Sciatic nerve (tissue), 2 donors: ENCODE measurements at regions not wholly inside any gene's neighbourhood (a gene's known extent, or its start where the extent isn't known, plus 50 kb on each side); places are given as distances from the start of the nearest gene placed in this dataset.
"Not testable (repeated sequence)": the region's sequence is repeated elsewhere in the genome, so short reads cannot be mapped to it uniquely, and the experiment has no call there.

Source experiments
- ATAC-seq: fragments of 200-7000 bp; cut with Tn5 transposase; one replicate; pipeline ENCODE4 v1.9.1; 2020; ENCODE audit warnings: mild to moderate bottlenecking, moderate library complexity
- DNase-seq: peaks from one replicate; pipeline ENCODE4 v3.0.0-alpha.2; 2020; ENCODE audit warnings: low spot score
- intact Hi-C: fragments of 100-400 bp; cut with DNase I; formaldehyde crosslinking; loops from one replicate; pipeline ENCODE4 v1.14.2; 2022
- donor health status: DM: no; HTN: no; CAD: no.
- donor health status: DM: no; HTN: no; CAD: no.

DNA sequence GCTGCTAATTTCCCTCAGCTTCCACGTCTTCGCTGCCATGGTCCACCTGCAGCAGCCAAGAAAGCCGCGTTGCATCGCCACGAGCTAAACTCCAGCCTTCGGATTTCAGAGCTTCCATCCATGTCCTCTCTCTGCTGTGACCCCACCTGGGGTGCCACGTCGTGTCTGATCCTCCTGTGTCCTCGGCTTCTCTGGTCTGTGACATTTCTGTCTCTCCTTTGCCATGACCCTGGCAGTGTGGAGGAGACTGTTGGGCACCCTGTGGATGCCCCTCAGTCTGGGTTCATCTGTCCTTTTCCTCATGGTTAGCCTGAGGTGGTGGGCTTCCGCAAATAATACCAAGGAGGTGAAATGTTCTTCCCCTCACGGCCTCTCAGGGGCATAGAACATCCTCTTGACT lies 106.8 kb downstream of the RTP5 start:
- ATAC-seq (no peak), DNase-seq (peak; percentile 9)
- intact Hi-C loops: no loop called here

DNA sequence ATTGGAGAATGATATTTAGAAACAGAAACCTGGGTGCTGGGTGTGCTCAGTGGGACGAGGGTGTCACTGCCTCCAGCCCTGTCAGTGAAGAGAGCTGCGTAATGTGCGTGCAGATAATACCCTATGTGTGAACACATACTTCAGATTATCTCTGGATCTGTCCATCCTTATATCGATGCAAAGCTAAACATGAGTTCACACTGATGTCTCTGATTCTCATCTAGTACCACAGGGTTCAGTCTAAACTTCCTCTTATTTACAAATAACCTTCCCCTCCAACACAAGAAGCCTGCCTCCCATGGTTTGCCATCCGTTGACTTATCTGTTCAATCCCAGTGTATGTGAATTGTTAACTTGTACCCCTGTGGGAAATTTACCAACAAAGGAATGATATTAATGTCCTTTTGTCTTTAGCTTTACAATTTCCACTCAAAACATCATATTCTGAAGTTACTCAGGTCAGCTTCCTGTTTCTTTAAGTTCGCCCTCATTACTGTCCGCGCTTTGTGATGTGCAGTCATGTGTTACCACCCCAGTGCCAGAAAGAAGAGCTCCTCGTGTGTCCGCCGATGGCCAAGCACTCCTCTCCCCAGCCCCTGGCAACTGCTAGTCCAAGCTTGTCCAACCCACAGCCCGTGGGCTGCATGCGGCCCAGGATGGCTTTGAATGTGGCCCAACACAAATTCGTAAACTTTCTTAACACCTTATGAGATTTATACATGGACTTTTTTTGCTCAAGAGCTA lies 108.2 kb downstream of the RTP5 start:
- intact Hi-C loops: no loop called here
- no peak for ATAC-seq

DNA sequence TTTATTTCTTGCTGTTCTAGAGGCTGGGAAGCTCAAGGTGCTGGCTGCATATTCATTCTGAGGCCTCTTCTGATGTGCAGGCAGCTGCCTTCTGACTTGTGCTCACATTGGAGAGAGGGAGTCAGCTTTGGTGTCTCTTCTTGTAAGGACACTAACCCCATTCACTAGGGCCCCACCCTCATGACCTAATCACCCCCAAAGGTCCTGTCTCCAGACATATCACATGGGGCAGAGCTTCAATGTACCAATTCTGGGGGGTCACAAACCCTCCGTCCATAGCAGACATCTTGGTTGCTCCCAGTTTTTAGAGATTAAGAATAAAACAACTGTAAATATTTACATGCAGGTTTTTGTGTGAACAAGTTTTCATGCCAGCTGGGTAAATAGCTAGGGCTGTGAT lies 109.1 kb downstream of the RTP5 start:
- DNase-seq: no peak
- ATAC-seq: no peak
- intact Hi-C loops: no loop called here

More for the DNA sequence above, 108.2 kb downstream of the RTP5 start:
- DNase-seq: no peak

DNA sequence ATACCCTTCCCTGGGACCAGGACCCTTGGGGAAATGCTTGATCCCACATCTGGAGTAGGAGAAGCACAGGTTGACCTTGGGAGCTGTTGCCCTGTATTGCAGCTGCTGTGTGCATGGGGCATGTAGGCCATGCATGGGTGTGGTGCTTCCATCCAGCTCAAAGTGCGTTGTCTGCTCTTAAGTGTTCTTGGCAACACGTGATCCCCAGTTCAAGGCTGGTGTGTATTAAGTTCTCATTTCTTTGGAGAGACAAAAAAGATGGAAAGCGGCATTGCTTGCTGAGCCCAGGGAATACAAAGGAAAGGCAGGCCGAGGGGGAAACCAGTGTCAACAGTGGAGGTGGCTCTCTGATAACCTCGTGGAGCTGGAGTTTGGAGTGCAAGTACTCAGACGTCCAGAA lies 110.7 kb downstream of the RTP5 start:
- DNase-seq: no peak
- intact Hi-C loops: no loop called here
- no peak for ATAC-seq

DNA sequence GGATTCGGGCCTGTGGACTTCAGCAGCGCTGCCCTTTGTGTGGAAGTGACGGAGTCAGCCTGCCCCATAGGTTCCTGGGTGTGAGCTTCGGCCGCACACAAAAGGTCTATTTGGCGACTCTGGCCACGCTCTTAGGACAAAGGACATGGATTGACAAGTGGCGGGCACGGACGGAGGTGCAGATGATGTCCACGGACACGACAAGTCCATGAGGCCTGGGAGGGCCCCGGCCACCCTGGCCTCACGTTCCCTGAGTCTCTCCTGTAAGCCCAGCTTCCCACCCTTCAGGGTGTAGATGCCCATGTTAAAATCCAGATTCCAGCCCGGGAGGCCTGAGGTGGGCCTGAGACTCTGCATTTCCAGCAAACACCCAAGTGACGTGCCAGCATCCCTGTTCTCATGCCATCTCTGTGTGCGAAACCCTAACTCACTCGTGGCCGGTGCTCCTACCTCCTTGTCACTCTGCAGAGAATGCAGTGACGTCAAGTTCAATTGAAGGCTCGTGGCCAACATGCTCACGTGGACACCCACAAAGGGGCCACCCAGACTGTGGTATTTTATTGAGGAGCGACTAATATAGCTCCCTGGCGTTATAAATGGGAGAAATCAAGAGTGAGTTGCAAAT lies 111.7 kb downstream of the RTP5 start:
- DNase-seq (peak; percentile 47), ATAC-seq (no peak)

DNA sequence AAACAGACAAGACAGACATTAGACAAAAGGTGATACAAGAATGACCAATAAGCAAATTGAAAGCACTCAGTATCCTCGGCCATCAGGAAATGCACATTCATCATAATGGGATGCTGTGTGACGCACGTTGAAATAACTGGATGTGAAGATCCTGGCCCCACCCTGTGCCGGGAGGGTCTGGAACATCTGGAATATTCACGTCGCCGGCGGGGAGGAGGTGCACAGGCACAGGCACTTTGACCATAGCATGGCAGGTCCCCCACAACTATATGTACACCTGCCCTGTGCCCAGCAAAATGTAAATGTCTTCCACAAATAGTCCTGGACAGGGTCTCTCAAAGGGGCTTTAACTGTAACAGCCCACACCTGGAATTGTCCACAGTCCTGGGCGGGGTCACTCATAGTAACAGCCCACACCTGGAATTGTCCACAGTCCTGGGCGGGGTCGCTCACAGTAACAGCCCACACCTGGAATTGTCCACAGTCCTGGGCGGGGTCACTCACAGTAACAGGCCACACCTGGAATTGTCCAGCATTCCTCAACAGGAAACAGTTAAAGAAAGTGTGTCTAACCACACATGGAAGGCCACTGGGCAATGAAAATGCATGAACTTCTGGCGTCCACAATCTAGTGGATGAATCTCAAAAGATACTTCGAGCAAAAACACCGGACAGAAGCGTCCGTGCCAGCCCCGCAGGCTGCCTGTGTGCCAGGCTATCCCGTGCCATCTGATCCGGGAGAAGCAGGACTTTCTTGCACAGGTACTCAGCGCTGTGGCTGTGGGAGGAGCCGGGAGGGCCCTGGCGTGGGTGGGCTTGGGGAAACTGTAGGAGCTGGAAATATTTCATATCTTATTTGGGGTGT lies 113.4 kb downstream of the RTP5 start:
- no peak for DNase-seq
- intact Hi-C loops: no loop called here
- ATAC-seq: no peak

More for the DNA sequence above, 111.7 kb downstream of the RTP5 start:
- intact Hi-C loops: no loop called here

GRCh38 chr2:241983571-241984270 lies 114.2 kb downstream of the RTP5 start:
- intact Hi-C loops: no loop called here
- DNase-seq: peak; percentile 39
- no peak for ATAC-seq

- ATAC-seq (no peak), DNase-seq (no peak)
- intact Hi-C loops: no loop called here
Measured at GRCh38 chr2:241984271-241984655, 114.7 kb downstream of the RTP5 start.

- DNase-seq: no peak
- intact Hi-C loops: no loop called here
- no peak for ATAC-seq
Measured at GRCh38 chr2:241984658-241985057, 115.1 kb downstream of the RTP5 start.

DNA sequence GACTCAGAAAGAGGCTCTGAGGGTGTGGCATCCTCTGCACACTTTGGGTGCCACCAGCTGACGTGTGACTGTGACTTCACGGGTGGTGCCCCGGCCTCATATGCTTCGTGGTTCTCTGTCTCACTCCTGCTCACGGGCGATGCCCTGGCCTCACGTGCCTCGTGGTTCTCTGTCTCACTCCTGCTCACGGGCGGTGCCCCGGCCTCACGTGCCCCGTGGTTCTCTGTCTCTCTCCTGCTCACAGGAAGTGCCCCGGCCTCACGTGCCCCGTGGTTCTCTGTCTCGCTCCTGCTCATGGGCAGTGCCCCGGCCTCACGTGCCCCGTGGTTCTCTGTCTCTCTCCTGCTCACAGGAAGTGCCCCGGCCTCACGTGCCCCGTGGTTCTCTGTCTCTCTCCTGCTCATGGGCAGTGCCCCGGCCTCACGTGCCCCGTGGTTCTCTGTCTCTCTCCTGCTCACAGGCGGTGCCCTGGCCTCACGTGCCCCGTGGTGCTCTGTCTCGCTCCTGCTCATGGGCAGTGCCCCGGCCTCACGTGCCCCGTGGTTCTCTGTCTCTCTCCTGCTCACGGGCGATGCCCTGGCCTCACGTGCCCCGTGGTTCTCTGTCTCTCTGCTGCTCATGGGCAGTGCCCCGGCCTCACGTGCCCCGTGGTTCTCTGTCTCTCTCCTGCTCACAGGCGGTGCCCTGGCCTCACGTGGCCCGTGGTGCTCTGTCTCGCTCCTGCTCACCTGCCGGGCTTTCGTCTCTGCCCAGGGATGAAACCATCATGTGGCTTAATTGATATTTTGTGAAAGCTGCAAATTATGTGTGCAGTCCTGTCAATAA lies 115.8 kb downstream of the RTP5 start:
- DNase-seq, ATAC-seq, intact Hi-C loops: not testable (repeated sequence)

DNA sequence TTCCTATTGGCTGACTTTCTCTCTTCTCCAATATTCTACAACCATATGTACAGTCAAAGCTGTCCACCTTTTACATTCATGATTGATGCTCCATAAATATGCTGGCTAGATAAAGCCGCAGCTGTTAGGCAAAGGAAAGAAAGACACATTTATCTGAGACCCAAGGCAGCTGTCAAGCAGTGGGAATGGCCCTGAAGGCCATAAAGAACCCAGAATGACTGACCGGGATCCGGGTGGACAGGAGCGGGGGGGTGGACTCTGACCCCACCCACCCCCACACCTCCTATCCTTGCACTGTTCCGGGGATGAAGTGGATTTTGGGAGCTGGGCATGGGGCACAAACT lies 116.4 kb downstream of the RTP5 start:
- DNase-seq (no peak), ATAC-seq (no peak)
- intact Hi-C loops: no loop called here

GRCh38 chr2:241986836-241987641 lies 117.5 kb downstream of the RTP5 start:
- DNase-seq (peak; percentile 55), ATAC-seq (no peak)
- intact Hi-C loops: no loop called here

GRCh38 chr2:241987726-241988125 lies 118.2 kb downstream of the RTP5 start:
- DNase-seq: peak; percentile 36
- intact Hi-C loops: no loop called here
- no peak for ATAC-seq

DNA sequence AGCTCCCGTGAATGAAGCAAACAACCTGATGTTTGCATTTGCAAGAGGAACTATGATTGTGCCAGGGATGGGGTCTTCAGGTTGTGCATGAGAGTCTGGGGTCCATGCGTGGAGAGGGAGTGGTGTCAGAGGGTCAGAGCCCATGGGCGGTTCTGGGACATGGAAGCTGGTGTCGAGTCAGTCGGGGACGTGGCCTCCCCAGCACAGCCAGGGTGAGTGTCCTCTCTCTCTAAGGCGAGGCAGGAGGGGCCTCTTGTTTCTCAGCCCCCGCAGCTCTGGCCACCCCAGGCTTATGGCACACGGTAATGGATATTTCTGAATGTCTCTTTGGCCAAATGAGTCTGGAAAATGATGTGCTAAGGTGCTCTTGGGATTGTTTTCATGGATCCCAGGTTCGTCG lies 118.6 kb downstream of the RTP5 start:
- ATAC-seq (no peak), DNase-seq (no peak)
- intact Hi-C loops: no loop called here

DNA sequence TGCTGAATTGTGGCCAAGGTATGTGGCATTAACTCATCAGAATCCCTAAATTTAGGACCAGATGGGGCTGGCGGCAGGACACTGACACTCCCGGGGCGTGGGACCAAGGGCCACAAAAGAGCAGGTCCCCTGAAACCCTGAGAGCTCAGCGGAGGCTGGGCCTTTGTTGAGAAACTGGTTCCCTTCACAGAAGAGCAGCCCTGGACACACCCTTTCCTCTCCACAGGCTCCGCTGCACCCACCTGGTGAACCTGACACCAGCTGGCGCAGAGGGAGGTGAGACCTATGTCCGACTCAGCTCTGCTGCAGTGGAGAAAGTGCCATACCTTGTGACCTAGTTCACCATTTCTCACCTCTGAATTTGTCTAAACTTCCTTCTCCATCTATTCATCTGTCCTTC lies 119.5 kb downstream of the RTP5 start:
- DNase-seq: peak; percentile 23
- intact Hi-C loops: no loop called here
- ATAC-seq: no peak

DNA sequence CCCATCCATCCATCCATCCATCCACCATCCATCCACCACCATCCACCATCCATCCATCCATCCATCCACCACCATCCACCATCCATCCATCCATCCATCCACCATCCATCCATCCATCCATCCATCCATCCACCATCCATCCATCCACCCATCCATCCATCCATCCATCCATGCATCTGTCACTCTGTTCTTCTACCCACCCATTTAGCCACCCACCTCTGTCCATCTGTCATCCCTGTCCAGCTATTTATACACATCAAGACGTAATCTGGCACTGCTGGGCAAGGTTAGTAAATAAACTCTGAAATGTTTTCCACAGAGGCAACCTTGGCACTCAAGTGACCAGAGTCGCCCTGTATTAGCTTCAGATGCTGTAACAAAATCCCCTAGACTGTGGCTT lies 120.9 kb downstream of the RTP5 start:
- DNase-seq (no peak), ATAC-seq (no peak)
- intact Hi-C loops: no loop called here

DNA sequence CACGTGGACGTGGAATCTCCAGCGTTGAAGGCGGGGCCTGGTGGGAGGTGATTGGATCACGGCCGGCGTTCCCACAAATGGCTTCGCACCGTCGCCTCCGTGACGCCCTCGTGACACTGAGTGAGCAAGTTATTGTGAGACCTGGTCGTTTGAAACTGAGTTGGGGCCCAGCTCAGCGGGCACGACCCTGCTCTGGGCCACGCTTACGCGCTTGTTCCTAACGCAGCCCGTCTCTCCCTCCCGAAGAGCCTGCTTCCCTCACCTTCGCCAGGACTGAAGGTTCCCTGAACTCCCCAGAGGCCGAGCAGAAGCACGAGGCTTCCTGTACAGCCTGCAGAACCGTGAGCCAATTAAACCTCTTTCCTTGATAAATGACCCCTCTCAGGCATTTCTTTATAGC lies 121.8 kb downstream of the RTP5 start:
- DNase-seq: peak; percentile 55
- ATAC-seq: no peak
- intact Hi-C loops: no loop called here

DNA sequence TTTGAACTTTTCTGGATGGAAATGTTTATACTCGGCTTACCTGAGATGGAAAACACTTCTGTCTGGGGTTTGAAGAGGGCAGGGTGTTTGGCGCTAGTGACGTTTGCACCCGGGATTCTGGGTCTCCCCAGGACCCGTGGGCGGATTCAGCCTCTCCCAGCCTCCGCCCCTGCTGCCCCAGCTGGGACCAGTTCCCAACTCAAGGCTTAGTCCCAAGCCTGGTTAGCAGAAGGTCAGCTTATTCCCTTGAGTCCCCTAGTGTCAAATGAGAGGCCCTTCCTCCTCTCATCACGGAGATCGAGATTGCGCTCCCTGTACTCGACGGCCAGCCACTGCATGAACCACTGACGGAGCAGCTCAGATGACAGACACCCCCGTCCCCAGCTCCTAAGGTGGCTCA lies 123.2 kb downstream of the RTP5 start:
- intact Hi-C loops: no loop called here
- DNase-seq (peak; percentile 13), ATAC-seq (no peak)
